GM23248 (cell line): ENCODE measurements at regions not wholly inside any gene's neighbourhood (a gene's known extent, or its start where the extent isn't known, plus 50 kb on each side); places are given as distances from the start of the nearest gene placed in this dataset.

ENCODE experiments used
- DNase-seq: peaks from one replicate; pipeline ENCODE4 v3.0.0-alpha.2; 2015
- H2AFZ ChIP-seq: fragments of 200-600 bp; sonication (generic); 2 replicates; pipeline ENCODE4 v1.6.1; 2016; ENCODE audit warnings: antibody characterized with exemption
- H3F3A ChIP-seq: fragments of 200-600 bp; sonication (generic); 2 replicates; pipeline ENCODE4 v1.6.1; 2016; ENCODE audit warnings: mild to moderate bottlenecking, antibody characterized with exemption, mixed run types; ENCODE audit not compliant: insufficient read depth
- H3K27ac ChIP-seq: fragments of 200-600 bp; sonication (generic); 2 replicates; pipeline ENCODE4 v1.5.1; 2016; ENCODE audit warnings: mild to moderate bottlenecking
- H3K27me3 ChIP-seq: fragments of 200-600 bp; sonication (generic); replicated peaks from 2 replicates; pipeline ENCODE4 v1.6.1; 2016; ENCODE audit warnings: mild to moderate bottlenecking; ENCODE audit not compliant: insufficient read depth
- H3K36me3 ChIP-seq: fragments of 200-600 bp; sonication (generic); 2 replicates; pipeline ENCODE4 v1.6.1; 2016; ENCODE audit warnings: low read depth, mild to moderate bottlenecking
- H3K4me1 ChIP-seq: fragments of 200-600 bp; sonication (generic); 2 replicates; pipeline ENCODE4 v1.6.1; 2016; ENCODE audit warnings: mild to moderate bottlenecking; ENCODE audit not compliant: insufficient read depth
- H3K4me2 ChIP-seq: fragments of 200-600 bp; sonication (generic); one replicate; pipeline ENCODE4 v1.6.1; 2016; ENCODE audit warnings: mild to moderate bottlenecking; ENCODE audit not compliant: unreplicated experiment
- H3K4me3 ChIP-seq: fragments of 200-600 bp; sonication (generic); 2 replicates; pipeline ENCODE4 v1.5.1; 2016; ENCODE audit warnings: mild to moderate bottlenecking
- H3K79me2 ChIP-seq: fragments of 200-600 bp; sonication (generic); 2 replicates; pipeline ENCODE4 v1.6.1; 2016; ENCODE audit warnings: mild to moderate bottlenecking; ENCODE audit not compliant: insufficient read depth
- H3K9ac ChIP-seq: fragments of 200-600 bp; sonication (generic); 2 replicates; pipeline ENCODE4 v1.6.1; 2016; ENCODE audit warnings: mild to moderate bottlenecking
- H3K9me2 ChIP-seq: fragments of 200-600 bp; sonication (generic); 2 replicates; pipeline ENCODE4 v1.6.1; 2016; ENCODE audit warnings: mixed run types, mild to moderate bottlenecking, moderate library complexity; ENCODE audit not compliant: insufficient read depth
- H3K9me3 ChIP-seq: fragments of 200-600 bp; sonication (generic); one replicate; pipeline ENCODE4 v1.6.1; 2017; ENCODE audit warnings: low read depth
- H4K20me1 ChIP-seq: fragments of 200-600 bp; sonication (generic); 2 replicates; pipeline ENCODE4 v1.6.0; 2016; ENCODE audit not compliant: insufficient read depth
- EZH2 ChIP-seq: fragments of 200-600 bp; sonication (generic); IDR thresholded peaks from 2 replicates; pipeline ENCODE4 v1.6.1; 2018; ENCODE audit warnings: antibody characterized with exemption, mild to moderate bottlenecking; ENCODE audit not compliant: insufficient read depth, poor library complexity, severe bottlenecking
- EZH2phosphoT487 ChIP-seq: fragments of 200-600 bp; sonication (generic); IDR thresholded peaks from 2 replicates; pipeline ENCODE4 v1.6.1; 2018; ENCODE audit warnings: antibody characterized with exemption, moderate library complexity, mild to moderate bottlenecking, low read depth; ENCODE audit not compliant: insufficient read depth
- WGBS, 2 experiments: methylation state at CpG; one replicate each; pipeline ENCODE4 v1.1.6; 2015 to 2017; ENCODE audit warnings: low lambda C conversion rate in 2 of 2, low coverage in 1 of 2; ENCODE audit errors: missing lambda C conversion rate in 2 of 2; 5-methylcytosine and 5-hydroxymethylcytosine counted together
- in situ Hi-C: fragments of 300-500 bp; cut with MboI; formaldehyde crosslinking; loops from 2 replicates; pipeline ENCODE4 v1.15.0; 2020

DNA sequence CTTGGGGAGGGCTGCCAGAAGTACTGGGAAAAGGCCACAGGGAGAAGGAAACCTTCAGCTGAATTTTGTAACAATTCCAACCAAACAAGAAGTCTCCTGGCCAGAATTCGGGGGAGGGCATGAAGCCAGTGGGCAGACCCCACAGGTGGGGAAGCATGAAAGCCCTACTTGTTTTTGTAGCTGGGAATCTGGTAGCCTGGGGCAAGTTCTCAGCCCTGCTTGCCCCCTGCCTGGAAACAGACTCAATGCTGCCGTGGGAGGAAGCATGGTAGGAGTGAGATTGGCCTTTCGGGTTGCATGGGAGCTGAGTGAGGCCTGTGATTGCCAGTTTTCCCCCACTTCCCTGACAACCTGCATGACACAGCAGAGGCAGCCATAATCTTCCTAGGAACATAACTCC lies 259.2 kb upstream of the RMST start:
- in situ Hi-C loops: no loop called here
- H4K20me1 ChIP-seq: no peaks in the 10 kb centered on the region
- H3K9ac ChIP-seq: no peak overlapping the region
- no peaks in the 10 kb centered on the region for H3K27me3 ChIP-seq
- no peaks in the 10 kb centered on the region for H3K9me3 ChIP-seq
- no peak overlapping the region for H2AFZ ChIP-seq
- H3K9me2 ChIP-seq: no peaks in the 10 kb centered on the region
- H3K4me2 ChIP-seq: no peak overlapping the region
- no peak overlapping the region for H3K4me3 ChIP-seq
- WGBS, 2 experiments: 12 to 19% methylated on average over 3 of the region's 3 CpGs
- no peak for DNase-seq
- no peaks in the 10 kb centered on the region for H3K79me2 ChIP-seq
- no peaks in the 10 kb centered on the region for H3F3A ChIP-seq
- H3K4me1 ChIP-seq: no peaks in the 10 kb centered on the region
- no peaks in the 10 kb centered on the region for H3K36me3 ChIP-seq
- TF ChIP-seq EZH2: no peak
- TF ChIP-seq EZH2phosphoT487: no peak
- no peak overlapping the region for H3K27ac ChIP-seq

DNA sequence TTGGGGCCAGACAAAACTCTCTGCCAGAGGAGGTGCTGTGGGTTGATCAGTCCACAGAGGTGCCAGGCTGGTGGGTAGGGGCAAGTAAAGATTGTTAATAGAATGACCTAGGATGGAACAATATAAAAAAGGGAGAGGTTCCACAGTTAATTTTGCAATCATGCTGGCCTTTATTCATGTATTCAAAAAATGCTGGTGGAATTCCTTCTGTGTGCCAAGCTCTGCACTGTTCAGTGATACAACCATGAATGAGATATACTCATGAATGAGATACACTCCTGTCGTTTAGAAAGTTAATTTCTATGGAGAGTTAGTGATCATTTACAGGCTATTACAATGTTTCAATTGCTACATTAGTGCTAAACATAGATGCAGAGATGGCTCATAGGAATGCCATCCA lies 252.6 kb upstream of the RMST start:
- Histone ChIP-seq H3F3A (no peaks in the 10 kb centered on the region), H3K4me3 (no peak overlapping the region), H3K27ac (no peak overlapping the region), H3K9ac (no peak overlapping the region), H3K4me1 (no peaks in the 10 kb centered on the region), H4K20me1 (no peaks in the 10 kb centered on the region), H3K36me3 (no peaks in the 10 kb centered on the region), H3K27me3 (no peaks in the 10 kb centered on the region), H3K9me3 (no peaks in the 10 kb centered on the region), H3K9me2 (no peaks in the 10 kb centered on the region), H3K4me2 (no peak overlapping the region), H2AFZ (no peak overlapping the region), H3K79me2 (no peaks in the 10 kb centered on the region)
- no peak for DNase-seq
- 0 to 3% methylated on average over 1 of the region's 1 CpG for WGBS, 2 experiments
- in situ Hi-C loops: no loop called here
- TF ChIP-seq EZH2: no peak
- TF ChIP-seq EZH2phosphoT487: no peak

DNA sequence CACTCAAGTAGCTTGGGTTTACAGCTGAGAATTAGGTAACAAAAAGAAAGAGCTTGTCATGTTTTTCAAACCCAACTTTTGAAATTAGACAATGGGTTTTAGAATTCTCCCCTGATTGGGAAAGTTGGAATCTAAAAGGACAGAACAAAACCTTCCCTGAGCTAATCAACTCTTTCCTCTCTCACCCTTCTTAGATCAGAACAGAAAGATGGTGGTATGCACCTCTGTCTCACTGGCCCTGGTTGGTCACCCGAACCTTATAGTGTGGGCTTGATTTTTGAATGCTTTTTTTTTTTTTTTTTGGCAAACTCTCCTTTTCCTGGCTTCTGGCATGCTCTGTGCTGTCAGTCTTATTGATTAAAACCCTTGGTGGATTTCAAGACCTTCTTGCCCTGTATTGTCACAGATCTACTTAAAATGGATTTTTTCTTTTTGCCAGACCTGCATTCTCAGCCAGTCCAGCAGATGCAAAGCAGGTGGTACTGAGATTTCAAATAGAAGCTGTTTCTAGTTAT lies 251.1 kb upstream of the RMST start:
- no peaks in the 10 kb centered on the region for H4K20me1 ChIP-seq
- DNase-seq: no peak
- no peaks in the 10 kb centered on the region for H3K79me2 ChIP-seq
- H2AFZ ChIP-seq: no peak overlapping the region
- no peaks in the 10 kb centered on the region for H3K36me3 ChIP-seq
- no peaks in the 10 kb centered on the region for H3K9me2 ChIP-seq
- 0 to 8% methylated on average over 1 of the region's 1 CpG for WGBS, 2 experiments
- H3K9me3 ChIP-seq: no peaks in the 10 kb centered on the region
- H3K9ac ChIP-seq: no peak overlapping the region
- no peaks in the 10 kb centered on the region for H3K27me3 ChIP-seq
- H3K4me2 ChIP-seq: no peak overlapping the region
- H3K4me3 ChIP-seq: no peak overlapping the region
- TF ChIP-seq EZH2phosphoT487 (no peak), EZH2 (no peak)
- no peak overlapping the region for H3K27ac ChIP-seq
- in situ Hi-C loops: no loop called here
- H3F3A ChIP-seq: no peaks in the 10 kb centered on the region
- no peaks in the 10 kb centered on the region for H3K4me1 ChIP-seq

- no peak overlapping the region for H2AFZ ChIP-seq
- H3K9me3 ChIP-seq: no peaks in the 10 kb centered on the region
- no peaks in the 10 kb centered on the region for H3K79me2 ChIP-seq
- H3K36me3 ChIP-seq: no peaks in the 10 kb centered on the region
- no peak overlapping the region for H3K4me2 ChIP-seq
- no peak overlapping the region for H3K9ac ChIP-seq
- H3K4me1 ChIP-seq: no peaks in the 10 kb centered on the region
- H3K9me2 ChIP-seq: no peaks in the 10 kb centered on the region
- in situ Hi-C loops: no loop called here
- no peak overlapping the region for H3K27ac ChIP-seq
- H4K20me1 ChIP-seq: no peaks in the 10 kb centered on the region
- no peaks in the 10 kb centered on the region for H3K27me3 ChIP-seq
- no peaks in the 10 kb centered on the region for H3F3A ChIP-seq
- 0 to 3% methylated on average over 1 of the region's 1 CpG for WGBS, 2 experiments
- TF ChIP-seq EZH2phosphoT487 (no peak), EZH2 (no peak)
- no peak overlapping the region for H3K4me3 ChIP-seq
- no peak for DNase-seq
Observed at GRCh38 chr12:97216848-97217247, 245.8 kb upstream of the RMST start.

DNA sequence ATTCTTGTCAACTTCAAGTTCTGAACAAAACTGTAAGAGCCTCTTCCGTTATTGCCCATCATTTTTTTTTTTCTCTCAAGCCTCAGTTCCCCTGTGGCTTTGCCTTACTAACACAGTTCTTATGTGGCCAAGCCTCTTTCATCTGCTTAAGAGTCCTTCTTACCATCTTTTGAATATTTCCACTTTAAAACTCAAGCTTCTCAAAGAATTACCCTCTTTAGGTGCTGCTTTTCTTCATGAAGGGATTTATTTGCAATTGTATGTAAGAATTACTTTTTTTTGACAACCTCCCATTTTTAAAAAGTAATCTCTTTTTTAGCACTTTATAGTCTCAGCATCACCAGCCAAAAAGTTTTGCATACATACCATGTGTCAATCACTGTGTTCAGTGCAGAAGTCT lies 240.2 kb upstream of the RMST start:
- Histone ChIP-seq H3F3A (no peaks in the 10 kb centered on the region), H3K4me2 (no peak overlapping the region), H3K36me3 (no peaks in the 10 kb centered on the region), H3K9me2 (no peaks in the 10 kb centered on the region), H3K4me1 (no peaks in the 10 kb centered on the region), H3K79me2 (no peaks in the 10 kb centered on the region), H2AFZ (no peak overlapping the region), H3K27me3 (no peaks in the 10 kb centered on the region), H3K27ac (no peak overlapping the region), H4K20me1 (no peaks in the 10 kb centered on the region), H3K9me3 (no peaks in the 10 kb centered on the region), H3K9ac (no peak overlapping the region), H3K4me3 (no peak overlapping the region)
- TF ChIP-seq EZH2phosphoT487: no peak
- TF ChIP-seq EZH2: no peak
- in situ Hi-C loops: no loop called here
- no peak for DNase-seq
- WGBS, 2 experiments: 24 to 26% methylated on average over 1 of the region's 1 CpG
